ENCODE measurements at regions not wholly inside any gene's neighbourhood (a gene's known extent, or its start where the extent isn't known, plus 50 kb on each side); places are given as distances from the start of the nearest gene placed in this dataset.

DNA sequence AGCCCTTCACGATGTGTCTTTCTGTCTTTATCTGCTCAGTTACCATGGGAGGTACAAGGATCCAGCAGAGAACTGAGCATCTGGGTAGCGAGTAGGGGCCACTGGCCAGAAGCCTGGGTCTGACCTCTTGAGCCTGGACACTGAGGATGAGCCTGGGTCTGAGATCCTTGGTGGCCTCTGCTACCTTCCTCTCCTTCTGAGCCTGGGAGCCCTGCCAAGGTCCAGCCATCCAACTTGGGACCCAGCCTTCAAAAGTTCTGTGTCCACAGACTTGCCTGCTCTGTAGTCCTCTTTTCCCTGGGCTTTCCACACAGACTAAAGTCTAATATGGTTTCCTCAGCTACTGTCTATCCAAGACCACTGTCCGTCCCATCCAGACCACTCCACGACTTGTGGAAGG, 60.2 kb upstream of the NAA20 start:
- no peaks in the 10 kb centered on the region for H3K79me2 ChIP-seq (ENCODE audit: insufficient read depth, low read depth)
- H3K27ac ChIP-seq, result no peak overlapping the region
- no peak overlapping the region for H3K4me3 ChIP-seq (IDR thresholded peaks at IDR 0.05; ENCODE audit: insufficient read depth, low read depth, low read length)
- H3K4me2 ChIP-seq, result no peak overlapping the region
- H3K27me3 ChIP-seq (ENCODE audit: insufficient read depth, low read depth), result no peaks in the 10 kb centered on the region
- peaks cover 21% of the 10 kb centered on the region for H3K4me1 ChIP-seq (ENCODE audit: low read depth, poor library complexity, severe bottlenecking)
- H3K9ac ChIP-seq, result no peak overlapping the region
- TF ChIP-seq CTCF (conservative IDR thresholded peaks at IDR 0.05; ENCODE audit: low read depth, low read length), result no peak
- H4K20me1 ChIP-seq (ENCODE audit: insufficient read depth), result no peaks in the 10 kb centered on the region
- no peak overlapping the region for H2AFZ ChIP-seq (ENCODE audit: low read depth)
- H3K36me3 ChIP-seq (ENCODE audit: insufficient read depth), result no peaks in the 10 kb centered on the region

GRCh38 chr20:19958219-19958618, 58.9 kb upstream of the NAA20 start:
- Histone ChIP-seq H3K4me1 (ENCODE audit: low read depth, poor library complexity, severe bottlenecking) (peaks cover 8% of the 10 kb centered on the region), H3K27me3 (ENCODE audit: insufficient read depth, low read depth) (no peaks in the 10 kb centered on the region), H3K4me3 (IDR thresholded peaks at IDR 0.05; ENCODE audit: insufficient read depth, low read depth, low read length) (no peak overlapping the region), H4K20me1 (ENCODE audit: insufficient read depth) (no peaks in the 10 kb centered on the region), H3K79me2 (ENCODE audit: insufficient read depth, low read depth) (no peaks in the 10 kb centered on the region), H3K27ac (no peak overlapping the region), H3K4me2 (no peak overlapping the region), H3K9ac (no peak overlapping the region), H2AFZ (ENCODE audit: low read depth) (no peak overlapping the region), H3K36me3 (ENCODE audit: insufficient read depth) (no peaks in the 10 kb centered on the region)
- no peak for TF ChIP-seq CTCF (conservative IDR thresholded peaks at IDR 0.05; ENCODE audit: low read depth, low read length)

DNA sequence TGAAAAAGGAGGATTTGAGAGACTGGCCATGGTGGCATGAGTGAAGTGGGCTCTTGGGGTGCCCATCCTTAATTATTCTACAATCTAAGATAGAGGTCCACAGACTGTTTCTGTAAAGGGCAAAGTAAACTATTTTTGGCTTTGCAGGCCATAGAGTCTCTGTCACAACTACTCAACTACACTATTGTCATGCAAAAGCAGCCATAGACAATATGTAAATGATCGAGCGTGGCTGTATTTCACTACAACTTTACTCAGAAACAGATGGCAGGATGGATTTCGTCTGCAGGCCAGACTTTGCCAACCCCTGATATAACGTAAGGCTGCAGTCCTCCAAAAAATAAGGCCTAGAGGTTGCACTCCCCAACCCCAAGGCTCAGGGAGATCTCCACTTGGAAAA, 58.2 kb upstream of the NAA20 start:
- H3K36me3 ChIP-seq (ENCODE audit: insufficient read depth), result no peaks in the 10 kb centered on the region
- H3K9ac ChIP-seq, result no peak overlapping the region
- no peak overlapping the region for H3K4me2 ChIP-seq
- H4K20me1 ChIP-seq (ENCODE audit: insufficient read depth), result no peaks in the 10 kb centered on the region
- no peak overlapping the region for H2AFZ ChIP-seq (ENCODE audit: low read depth)
- no peaks in the 10 kb centered on the region for H3K27me3 ChIP-seq (ENCODE audit: insufficient read depth, low read depth)
- H3K79me2 ChIP-seq (ENCODE audit: insufficient read depth, low read depth), result no peaks in the 10 kb centered on the region
- no peak for TF ChIP-seq CTCF (conservative IDR thresholded peaks at IDR 0.05; ENCODE audit: low read depth, low read length)
- no peak overlapping the region for H3K27ac ChIP-seq
- peaks cover 1% of the 10 kb centered on the region for H3K4me1 ChIP-seq (ENCODE audit: low read depth, poor library complexity, severe bottlenecking)
- H3K4me3 ChIP-seq (IDR thresholded peaks at IDR 0.05; ENCODE audit: insufficient read depth, low read depth, low read length), result no peak overlapping the region

DNA sequence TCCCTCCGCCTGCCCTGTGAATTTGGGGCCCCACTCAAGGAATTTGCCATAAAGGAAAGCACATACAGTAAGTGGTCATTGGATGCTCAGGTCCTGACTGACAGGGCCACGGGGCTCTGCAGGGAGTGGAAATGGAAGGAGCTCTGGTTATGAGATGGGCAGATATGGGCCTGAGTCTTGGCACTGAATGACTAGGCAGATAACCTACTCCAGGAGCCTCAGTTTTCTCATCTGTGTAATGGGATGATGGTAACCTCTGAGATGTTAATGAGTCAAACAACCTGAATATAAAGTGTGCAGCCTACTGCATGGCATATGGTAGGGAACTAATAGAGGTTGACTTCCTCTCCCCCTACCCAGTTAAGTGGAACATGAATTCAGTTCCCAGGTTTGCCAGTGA, 56.4 kb upstream of the NAA20 start:
- H3K27me3 ChIP-seq (ENCODE audit: insufficient read depth, low read depth), result no peaks in the 10 kb centered on the region
- no peak overlapping the region for H3K4me3 ChIP-seq (IDR thresholded peaks at IDR 0.05; ENCODE audit: insufficient read depth, low read depth, low read length)
- H4K20me1 ChIP-seq (ENCODE audit: insufficient read depth), result no peaks in the 10 kb centered on the region
- H3K4me2 ChIP-seq, result no peak overlapping the region
- TF ChIP-seq CTCF (conservative IDR thresholded peaks at IDR 0.05; ENCODE audit: low read depth, low read length), result no peak
- H3K9ac ChIP-seq, result no peak overlapping the region
- no peak overlapping the region for H3K27ac ChIP-seq
- H2AFZ ChIP-seq (ENCODE audit: low read depth), result no peak overlapping the region
- H3K36me3 ChIP-seq (ENCODE audit: insufficient read depth), result no peaks in the 10 kb centered on the region
- H3K79me2 ChIP-seq (ENCODE audit: insufficient read depth, low read depth), result no peaks in the 10 kb centered on the region
- H3K4me1 ChIP-seq (ENCODE audit: low read depth, poor library complexity, severe bottlenecking), result no peaks in the 10 kb centered on the region

- Histone ChIP-seq H3K27me3 (ENCODE audit: insufficient read depth, low read depth) (no peaks in the 10 kb centered on the region), H3K27ac (no peak overlapping the region), H3K4me3 (IDR thresholded peaks at IDR 0.05; ENCODE audit: insufficient read depth, low read depth, low read length) (no peak overlapping the region), H3K4me1 (ENCODE audit: low read depth, poor library complexity, severe bottlenecking) (no peaks in the 10 kb centered on the region), H3K79me2 (ENCODE audit: insufficient read depth, low read depth) (no peaks in the 10 kb centered on the region), H3K4me2 (no peak overlapping the region), H3K9ac (no peak overlapping the region), H2AFZ (ENCODE audit: low read depth) (no peak overlapping the region), H4K20me1 (ENCODE audit: insufficient read depth) (no peaks in the 10 kb centered on the region), H3K36me3 (ENCODE audit: insufficient read depth) (no peaks in the 10 kb centered on the region)
- no peak for TF ChIP-seq CTCF (conservative IDR thresholded peaks at IDR 0.05; ENCODE audit: low read depth, low read length)
Measured at GRCh38 chr20:19961293-19961692, 55.9 kb upstream of the NAA20 start.

Measured in KMS-11 (cell line).